Breast epithelium (tissue), 3 donors: ENCODE measurements at regions not wholly inside any gene's neighbourhood (a gene's known extent, or its start where the extent isn't known, plus 50 kb on each side); places are given as distances from the start of the nearest gene placed in this dataset.

Source experiments
- POLR2A ChIP-seq: fragments of 450-650 bp; IDR thresholded peaks from one replicate; pipeline ENCODE4 v1.6.1; 2016; ENCODE audit warnings: antibody characterized with exemption, mild to moderate bottlenecking, moderate library complexity
- POLR2AphosphoS5 ChIP-seq, 3 donors: sonication (generic); formaldehyde crosslinking; IDR thresholded peaks; one replicate each; pipeline ENCODE4 v1.6.1; 2017; ENCODE audit warnings: antibody characterized with exemption in 3 of 3
- TF ChIP-seq, protein P1 (sequence below), 3 donors: fragments of 450-650 bp; IDR thresholded peaks; one replicate each; pipeline ENCODE4 v1.5.1; 2016 to 2017; ENCODE audit warnings: antibody characterized with exemption in 3 of 3, mild to moderate bottlenecking in 3 of 3, moderate library complexity in 3 of 3

DNA sequence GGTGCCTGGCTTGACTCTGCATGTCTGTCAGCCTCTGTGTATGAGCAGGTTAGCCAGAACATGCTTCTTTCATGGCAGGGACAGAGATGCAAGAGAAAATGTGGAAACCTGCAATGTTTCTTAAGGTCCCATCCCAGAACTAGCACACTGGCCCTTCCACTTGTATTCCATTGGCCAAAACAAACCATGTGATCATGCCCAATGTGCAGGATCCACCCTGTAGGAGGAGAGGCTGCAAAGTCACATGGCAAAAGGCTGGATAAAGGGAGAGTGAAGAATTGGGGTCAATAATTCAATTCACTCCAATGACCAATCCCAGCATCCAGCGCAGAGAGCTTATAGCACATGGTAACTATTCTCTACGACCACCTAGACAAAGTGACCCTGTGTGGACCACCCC lies 405.5 kb downstream of the MIAT start:
- no peak for TF ChIP-seq POLR2AphosphoS5 (IDR thresholded peaks at IDR 0.05)
- TF ChIP-seq, protein P1, sequence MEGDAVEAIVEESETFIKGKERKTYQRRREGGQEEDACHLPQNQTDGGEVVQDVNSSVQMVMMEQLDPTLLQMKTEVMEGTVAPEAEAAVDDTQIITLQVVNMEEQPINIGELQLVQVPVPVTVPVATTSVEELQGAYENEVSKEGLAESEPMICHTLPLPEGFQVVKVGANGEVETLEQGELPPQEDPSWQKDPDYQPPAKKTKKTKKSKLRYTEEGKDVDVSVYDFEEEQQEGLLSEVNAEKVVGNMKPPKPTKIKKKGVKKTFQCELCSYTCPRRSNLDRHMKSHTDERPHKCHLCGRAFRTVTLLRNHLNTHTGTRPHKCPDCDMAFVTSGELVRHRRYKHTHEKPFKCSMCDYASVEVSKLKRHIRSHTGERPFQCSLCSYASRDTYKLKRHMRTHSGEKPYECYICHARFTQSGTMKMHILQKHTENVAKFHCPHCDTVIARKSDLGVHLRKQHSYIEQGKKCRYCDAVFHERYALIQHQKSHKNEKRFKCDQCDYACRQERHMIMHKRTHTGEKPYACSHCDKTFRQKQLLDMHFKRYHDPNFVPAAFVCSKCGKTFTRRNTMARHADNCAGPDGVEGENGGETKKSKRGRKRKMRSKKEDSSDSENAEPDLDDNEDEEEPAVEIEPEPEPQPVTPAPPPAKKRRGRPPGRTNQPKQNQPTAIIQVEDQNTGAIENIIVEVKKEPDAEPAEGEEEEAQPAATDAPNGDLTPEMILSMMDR (IDR thresholded peaks at IDR 0.05) = no peak
- no peak for TF ChIP-seq POLR2A
